Spleen (tissue), 7 donors: ENCODE measurements at regions not wholly inside any gene's neighbourhood (a gene's known extent, or its start where the extent isn't known, plus 50 kb on each side); places are given as distances from the start of the nearest gene placed in this dataset.

ENCODE experiments used
- POLR2A ChIP-seq, 3 donors: fragments of 450-650 bp; IDR thresholded peaks; one replicate each; pipeline ENCODE4 v1.5.1; 2017; ENCODE audit warnings: antibody characterized with exemption in 3 of 3, mild to moderate bottlenecking in 1 of 3
- TF ChIP-seq, protein P1 (sequence below), 11 experiments: fragments of 200-600 bp in 7 of 11; fragments of 450-650 bp in 4 of 11; sonication (generic) in 4 of 11; IDR thresholded peaks in 8 of 11; conservative IDR thresholded peaks in 3 of 11; 1 replicate in 7 of 11; 2 replicates in 4 of 11; pipeline versions ENCODE4 v1.4.0 to v1.8.0; 2016 to 2021; ENCODE audit warnings: antibody characterized with exemption in 11 of 11, inconsistent platforms in 4 of 11, mild to moderate bottlenecking in 1 of 11
- donor health status: DM: no; HTN: no; CAD: no; lungs with moderate emphysema.
- donor health status: DM: no; HTN: no; CAD: no.
- donor health status: DM: no; HTN: no; CAD: no.

GRCh38 chr3:176816937-176817336, 380.3 kb downstream of the TBL1XR1 start:
- TF ChIP-seq, protein P1, sequence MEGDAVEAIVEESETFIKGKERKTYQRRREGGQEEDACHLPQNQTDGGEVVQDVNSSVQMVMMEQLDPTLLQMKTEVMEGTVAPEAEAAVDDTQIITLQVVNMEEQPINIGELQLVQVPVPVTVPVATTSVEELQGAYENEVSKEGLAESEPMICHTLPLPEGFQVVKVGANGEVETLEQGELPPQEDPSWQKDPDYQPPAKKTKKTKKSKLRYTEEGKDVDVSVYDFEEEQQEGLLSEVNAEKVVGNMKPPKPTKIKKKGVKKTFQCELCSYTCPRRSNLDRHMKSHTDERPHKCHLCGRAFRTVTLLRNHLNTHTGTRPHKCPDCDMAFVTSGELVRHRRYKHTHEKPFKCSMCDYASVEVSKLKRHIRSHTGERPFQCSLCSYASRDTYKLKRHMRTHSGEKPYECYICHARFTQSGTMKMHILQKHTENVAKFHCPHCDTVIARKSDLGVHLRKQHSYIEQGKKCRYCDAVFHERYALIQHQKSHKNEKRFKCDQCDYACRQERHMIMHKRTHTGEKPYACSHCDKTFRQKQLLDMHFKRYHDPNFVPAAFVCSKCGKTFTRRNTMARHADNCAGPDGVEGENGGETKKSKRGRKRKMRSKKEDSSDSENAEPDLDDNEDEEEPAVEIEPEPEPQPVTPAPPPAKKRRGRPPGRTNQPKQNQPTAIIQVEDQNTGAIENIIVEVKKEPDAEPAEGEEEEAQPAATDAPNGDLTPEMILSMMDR (IDR thresholded peaks at IDR 0.05 in 8 of 11, conservative IDR thresholded peaks at IDR 0.05 in 3 of 11): no peak
- TF ChIP-seq POLR2A (IDR thresholded peaks at IDR 0.05): no peak
